IMR-90 (cell line): ENCODE measurements at regions not wholly inside any gene's neighbourhood (a gene's known extent, or its start where the extent isn't known, plus 50 kb on each side); places are given as distances from the start of the nearest gene placed in this dataset.
A peak's percentile ranks its signal among the peaks of the same experiment; 100 is the strongest.

Experiments used
- ATAC-seq: fragments of 200-7000 bp; cut with Tn5 transposase; 2 replicates; pipeline ENCODE4 v1.9.1; 2020; ENCODE audit warnings: low read depth, mild to moderate bottlenecking, moderate library complexity
- BruUV-seq: library from RNA; stranded (reverse); fragments of 400-500 nt; replicated peaks from 2 replicates; lab custom pipeline; 2021; lab: Mats Ljungman, UMichigan
- CTCF ChIA-PET: fragments of 300-600 bp; formaldehyde crosslinking; extraction: SDS; loops from one replicate; lab custom pipeline; 2021; ENCODE audit warnings: antibody characterized with exemption; lab: Yijun Ruan, JAX
- POLR2A ChIA-PET: fragments of 300-600 bp; sonication (Branson Sonifier 250); formaldehyde crosslinking; loops from one replicate; lab custom pipeline; 2022; ENCODE audit warnings: antibody characterized with exemption; ENCODE audit not compliant: unreplicated experiment; lab: Charles Lee
- DNase-seq: peaks from one replicate; pipeline ENCODE4 v3.0.0; 2013
- H2AFZ ChIP-seq: replicated peaks from 2 replicates; pipeline ENCODE3; 2013; ENCODE audit warnings: low read length, mild to moderate bottlenecking; ENCODE audit not compliant: poor library complexity
- H2AK5ac ChIP-seq: 2 replicates; pipeline ENCODE4 v1.6.1; 2013; ENCODE audit warnings: low read depth, low read length, inconsistent platforms
- H2AK9ac ChIP-seq: replicated peaks from 2 replicates; pipeline ENCODE3; 2013; ENCODE audit warnings: mild to moderate bottlenecking, low read depth, low read length, moderate library complexity; ENCODE audit not compliant: poor library complexity
- H2BK120ac ChIP-seq: 2 replicates; pipeline ENCODE4 v1.6.1; 2013; ENCODE audit warnings: low read depth, low read length, inconsistent platforms
- H2BK15ac ChIP-seq: 3 replicates; pipeline ENCODE4 v1.6.1; 2013; ENCODE audit warnings: low read depth, low read length, inconsistent platforms
- H2BK20ac ChIP-seq: 2 replicates; pipeline ENCODE4 v1.6.1; 2013; ENCODE audit warnings: low read depth, mild to moderate bottlenecking, inconsistent platforms, low read length, moderate library complexity
- H2BK5ac ChIP-seq: 2 replicates; pipeline ENCODE4 v1.6.1; 2013; ENCODE audit warnings: mild to moderate bottlenecking, low read depth, low read length, inconsistent platforms; ENCODE audit not compliant: poor library complexity, severe bottlenecking
- H3K14ac ChIP-seq: replicated peaks from 2 replicates; pipeline ENCODE4 v1.6.1; 2013; ENCODE audit warnings: low read depth, low read length, inconsistent platforms
- H3K18ac ChIP-seq: 2 replicates; pipeline ENCODE4 v1.6.1; 2013; ENCODE audit warnings: low read depth, low read length, control low read depth
- H3K23ac ChIP-seq: 2 replicates; pipeline ENCODE4 v1.6.1; 2013; ENCODE audit warnings: low read depth, low read length, inconsistent platforms
- H3K27ac ChIP-seq: 2 replicates; pipeline ENCODE4 v1.5.1; 2013; ENCODE audit warnings: mild to moderate bottlenecking, control low read depth, low read length; ENCODE audit not compliant: insufficient read depth
- H3K27me3 ChIP-seq: 2 replicates; pipeline ENCODE4 v1.6.1; 2013; ENCODE audit warnings: low read length; ENCODE audit not compliant: control insufficient read depth, insufficient read depth
- H3K36me3 ChIP-seq: 2 replicates; pipeline ENCODE4 v1.6.1; 2013; ENCODE audit warnings: low read length, mixed read lengths; ENCODE audit not compliant: control insufficient read depth, insufficient read depth
- H3K4ac ChIP-seq: 2 replicates; pipeline ENCODE4 v1.6.1; 2013; ENCODE audit warnings: low read depth, low read length, inconsistent platforms
- H3K4me1 ChIP-seq: 2 replicates; pipeline ENCODE4 v1.6.1; 2013; ENCODE audit warnings: low read length, mixed read lengths; ENCODE audit not compliant: control insufficient read depth, insufficient read depth
- H3K4me2 ChIP-seq: 2 replicates; pipeline ENCODE4 v1.6.1; 2013; ENCODE audit warnings: low read depth, mild to moderate bottlenecking, control low read depth, low read length, moderate library complexity
- H3K4me3 ChIP-seq: 2 replicates; pipeline ENCODE4 v1.5.1; 2013; ENCODE audit warnings: low read depth, mild to moderate bottlenecking, control low read depth, low read length, moderate library complexity; ENCODE audit not compliant: insufficient read depth
- H3K56ac ChIP-seq: 2 replicates; pipeline ENCODE4 v1.6.1; 2013; ENCODE audit warnings: low read length, inconsistent platforms; ENCODE audit not compliant: insufficient read depth; ENCODE audit errors: extremely low read depth
- H3K79me1 ChIP-seq, 2 experiments: 2 replicates each; pipeline ENCODE4 v1.6.1; 2013; ENCODE audit warnings: low read length in 2 of 2, inconsistent platforms in 1 of 2, low read depth in 1 of 2
- H3K9ac ChIP-seq: 2 replicates; pipeline ENCODE4 v1.6.1; 2013; ENCODE audit warnings: low read depth, low read length, control low read depth
- H3K9me1 ChIP-seq: 2 replicates; pipeline ENCODE4 v1.6.1; 2013; ENCODE audit warnings: low read length, inconsistent platforms; ENCODE audit not compliant: insufficient read depth
- H3K9me3 ChIP-seq: 2 replicates; pipeline ENCODE4 v1.6.1; 2013; ENCODE audit warnings: low read length; ENCODE audit not compliant: control insufficient read depth, insufficient read depth
- H4K20me1 ChIP-seq: 2 replicates; pipeline ENCODE4 v1.6.1; 2013; ENCODE audit warnings: low read length, inconsistent platforms; ENCODE audit not compliant: insufficient read depth
- H4K5ac ChIP-seq: 2 replicates; pipeline ENCODE4 v1.6.1; 2013; ENCODE audit warnings: mild to moderate bottlenecking, low read depth, low read length, control low read depth
- H4K8ac ChIP-seq, 2 experiments: 2 replicates each; pipeline ENCODE4 v1.6.1; 2013; ENCODE audit warnings: low read depth in 2 of 2, low read length in 2 of 2, control low read depth in 1 of 2, inconsistent platforms in 1 of 2
- H4K91ac ChIP-seq: 2 replicates; pipeline ENCODE4 v1.6.1; 2013; ENCODE audit warnings: low read depth, low read length, inconsistent platforms; ENCODE audit not compliant: insufficient read depth
- CTCF ChIP-seq: conservative IDR thresholded peaks from 2 replicates; pipeline ENCODE4 v1.5.1; 2012; ENCODE audit warnings: mild to moderate bottlenecking, low read depth, low read length, improper control_type of control experiment
- MXI1 ChIP-seq: IDR thresholded peaks from 2 replicates; pipeline ENCODE4 v1.6.1; 2012; ENCODE audit warnings: low read depth, mild to moderate bottlenecking, low read length, moderate library complexity, borderline replicate concordance
- RAD21 ChIP-seq: IDR thresholded peaks from 2 replicates; pipeline ENCODE4 v1.6.1; 2012; ENCODE audit warnings: low read length, improper control_type of control experiment
- WGBS, 2 experiments: methylation state at CpG; one replicate each; pipeline versions ENCODE4 v1.1.5 to v1.1.7; 2013; ENCODE audit warnings: missing lambda C conversion rate in 2 of 2; ENCODE audit not compliant: insufficient read length in 1 of 2; ENCODE audit errors: extremely low coverage in 2 of 2; 5-methylcytosine and 5-hydroxymethylcytosine counted together
- dilution Hi-C: fragments of 300-500 bp; cut with HindIII; formaldehyde crosslinking; loops from one replicate; pipeline ENCODE4 v1.14.3; 2018; ENCODE audit warnings: low sequenced_read_pairs; ENCODE audit not compliant: unreplicated experiment
- in situ Hi-C: fragments of 300-500 bp; cut with MboI; formaldehyde crosslinking; loops from 3 replicates; pipeline ENCODE4 v1.14.3; 2019; ENCODE audit warnings: low sequenced_read_pairs, inconsistent platforms, mixed read lengths
- intact Hi-C: fragments of 100-400 bp; cut with micrococcal nuclease; formaldehyde crosslinking; loops from 2 replicates; pipeline ENCODE4 v1.10.0; 2022

GRCh38 chr19:34838248-34838647, 65.2 kb upstream of the ZNF599 start:
- peak; percentile 25 for TF ChIP-seq CTCF
- no peak for TF ChIP-seq MXI1
- TF ChIP-seq RAD21 = peak; percentile 35; the same call in 1 of the 2 replicates
- in situ Hi-C loops (no loop called here), dilution Hi-C loops (no loop called here), intact Hi-C loops (no loop called here)
- Histone ChIP-seq H2BK15ac (no peak overlapping the region), H3K23ac (no peak overlapping the region), H4K5ac (no peak overlapping the region), H3K4me1 (no peaks in the 10 kb centered on the region), H2AK9ac (no peak overlapping the region), H3K56ac (no peak overlapping the region), H3K4ac (no peak overlapping the region), H2BK120ac (no peak overlapping the region), H4K8ac (no peak overlapping the region), H3K79me1 (no peaks in the 10 kb centered on the region), H3K18ac (no peak overlapping the region), H3K27ac (no peak overlapping the region), H2BK20ac (no peak overlapping the region), H2AK5ac (no peak overlapping the region), H2BK5ac (no peak overlapping the region), H4K20me1 (no peaks in the 10 kb centered on the region), H3K9me1 (no peaks in the 10 kb centered on the region), H3K36me3 (no peaks in the 10 kb centered on the region), H3K9ac (no peak overlapping the region), H4K91ac (no peak overlapping the region), H3K27me3 (peaks cover 11% of the 10 kb centered on the region), H3K4me2 (no peak overlapping the region), H2AFZ (peak overlapping the region; percentile 51), H3K4me3 (no peak overlapping the region), H3K14ac (no peak overlapping the region), H3K9me3 (no peaks in the 10 kb centered on the region)
- ATAC-seq = peak; percentile 40; the same call in 1 of the 2 replicates
- BruUV-seq = no TSS peak
- POLR2A ChIA-PET = no interaction called here
- CTCF ChIA-PET = interaction anchor here (1.5 kb wide), 1 partner anchor 16 kb away, joined by 3 read pairs; no protein-coding TSS in a partner anchor
- no peak for DNase-seq
- WGBS, 2 experiments = no CpG with 5 or more reads among the region's 6 CpGs
